ENCODE measurements at regions not wholly inside any gene's neighbourhood (a gene's known extent, or its start where the extent isn't known, plus 50 kb on each side); places are given as distances from the start of the nearest gene placed in this dataset.
"Not testable (repeated sequence)": the region's sequence is repeated elsewhere in the genome, so short reads cannot be mapped to it uniquely, and the experiment has no call there.

DNA sequence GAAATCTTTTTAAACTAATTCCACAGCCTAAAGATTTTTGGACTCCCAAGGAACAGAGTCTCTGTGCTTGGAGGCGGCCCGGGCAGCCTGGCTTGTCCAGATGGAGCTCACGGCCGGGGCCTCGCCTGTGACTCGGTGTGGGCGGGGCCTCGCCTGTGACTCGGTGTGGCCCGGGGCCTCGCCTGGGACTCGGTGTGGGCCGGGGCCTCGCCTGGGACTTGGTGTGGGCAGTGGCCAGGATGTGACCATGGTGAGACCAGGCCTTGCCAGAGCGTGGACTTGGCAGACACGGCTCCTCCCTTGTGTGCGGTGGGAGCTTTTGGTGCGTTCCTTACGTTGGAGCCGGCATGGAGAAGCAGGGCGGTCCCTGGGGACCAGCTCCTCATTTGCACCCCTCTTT is 92.3 kb downstream of the METRNL start:
- TF ChIP-seq, protein P1, sequence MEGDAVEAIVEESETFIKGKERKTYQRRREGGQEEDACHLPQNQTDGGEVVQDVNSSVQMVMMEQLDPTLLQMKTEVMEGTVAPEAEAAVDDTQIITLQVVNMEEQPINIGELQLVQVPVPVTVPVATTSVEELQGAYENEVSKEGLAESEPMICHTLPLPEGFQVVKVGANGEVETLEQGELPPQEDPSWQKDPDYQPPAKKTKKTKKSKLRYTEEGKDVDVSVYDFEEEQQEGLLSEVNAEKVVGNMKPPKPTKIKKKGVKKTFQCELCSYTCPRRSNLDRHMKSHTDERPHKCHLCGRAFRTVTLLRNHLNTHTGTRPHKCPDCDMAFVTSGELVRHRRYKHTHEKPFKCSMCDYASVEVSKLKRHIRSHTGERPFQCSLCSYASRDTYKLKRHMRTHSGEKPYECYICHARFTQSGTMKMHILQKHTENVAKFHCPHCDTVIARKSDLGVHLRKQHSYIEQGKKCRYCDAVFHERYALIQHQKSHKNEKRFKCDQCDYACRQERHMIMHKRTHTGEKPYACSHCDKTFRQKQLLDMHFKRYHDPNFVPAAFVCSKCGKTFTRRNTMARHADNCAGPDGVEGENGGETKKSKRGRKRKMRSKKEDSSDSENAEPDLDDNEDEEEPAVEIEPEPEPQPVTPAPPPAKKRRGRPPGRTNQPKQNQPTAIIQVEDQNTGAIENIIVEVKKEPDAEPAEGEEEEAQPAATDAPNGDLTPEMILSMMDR (conservative IDR thresholded peaks at IDR 0.05; ENCODE audit: low read depth, low read length), result no peak
- H3K4me3 ChIP-seq (ENCODE audit: low read depth, low read length), result no peak overlapping the region
- DNase-seq (ENCODE audit: low read depth), result no peak

DNA sequence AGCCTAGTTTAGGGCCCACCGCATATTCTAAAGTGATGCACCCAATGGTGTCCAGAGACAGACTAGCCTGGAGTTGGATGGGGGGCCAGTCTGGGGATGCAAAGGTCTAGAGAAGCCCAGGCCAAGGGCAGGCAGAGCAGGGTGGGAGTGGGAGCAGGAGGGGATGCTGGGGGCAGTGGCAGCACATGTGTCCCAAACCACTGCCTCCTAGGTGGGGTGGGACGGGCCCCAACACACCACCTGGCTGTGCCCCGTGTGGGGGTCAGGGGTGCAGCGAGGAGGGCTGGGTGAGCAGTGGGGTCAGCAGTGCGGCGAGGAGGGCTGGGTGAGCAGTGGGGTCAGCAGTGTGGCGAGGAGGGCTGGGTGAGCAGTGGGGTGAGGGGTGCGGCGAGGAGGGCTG is 92.7 kb downstream of the METRNL start:
- not testable (repeated sequence) for DNase-seq (ENCODE audit: low read depth); H3K4me3 ChIP-seq (ENCODE audit: low read depth, low read length)

DNA sequence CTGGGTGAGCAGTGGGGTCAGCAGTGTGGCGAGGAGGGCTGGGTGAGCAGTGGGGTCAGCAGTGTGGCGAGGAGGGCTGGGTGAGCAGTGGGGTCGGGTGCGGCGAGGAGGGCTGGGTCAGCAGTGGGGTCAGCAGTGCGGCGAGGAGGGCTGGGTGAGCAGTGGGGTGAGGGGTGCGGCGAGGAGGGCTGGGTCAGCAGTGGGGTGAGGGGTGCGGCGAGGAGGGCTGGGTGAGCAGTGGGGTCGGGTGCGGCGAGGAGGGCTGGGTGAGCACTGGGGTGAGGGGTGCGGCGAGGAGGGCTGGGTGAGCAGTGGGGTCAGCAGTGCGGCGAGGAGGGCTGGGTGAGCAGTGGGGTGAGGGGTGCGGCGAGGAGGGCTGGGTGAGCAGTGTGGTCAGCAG is 93.2 kb downstream of the METRNL start:
- H3K4me3 ChIP-seq (ENCODE audit: low read depth, low read length); DNase-seq (ENCODE audit: low read depth): not testable (repeated sequence)

DNA sequence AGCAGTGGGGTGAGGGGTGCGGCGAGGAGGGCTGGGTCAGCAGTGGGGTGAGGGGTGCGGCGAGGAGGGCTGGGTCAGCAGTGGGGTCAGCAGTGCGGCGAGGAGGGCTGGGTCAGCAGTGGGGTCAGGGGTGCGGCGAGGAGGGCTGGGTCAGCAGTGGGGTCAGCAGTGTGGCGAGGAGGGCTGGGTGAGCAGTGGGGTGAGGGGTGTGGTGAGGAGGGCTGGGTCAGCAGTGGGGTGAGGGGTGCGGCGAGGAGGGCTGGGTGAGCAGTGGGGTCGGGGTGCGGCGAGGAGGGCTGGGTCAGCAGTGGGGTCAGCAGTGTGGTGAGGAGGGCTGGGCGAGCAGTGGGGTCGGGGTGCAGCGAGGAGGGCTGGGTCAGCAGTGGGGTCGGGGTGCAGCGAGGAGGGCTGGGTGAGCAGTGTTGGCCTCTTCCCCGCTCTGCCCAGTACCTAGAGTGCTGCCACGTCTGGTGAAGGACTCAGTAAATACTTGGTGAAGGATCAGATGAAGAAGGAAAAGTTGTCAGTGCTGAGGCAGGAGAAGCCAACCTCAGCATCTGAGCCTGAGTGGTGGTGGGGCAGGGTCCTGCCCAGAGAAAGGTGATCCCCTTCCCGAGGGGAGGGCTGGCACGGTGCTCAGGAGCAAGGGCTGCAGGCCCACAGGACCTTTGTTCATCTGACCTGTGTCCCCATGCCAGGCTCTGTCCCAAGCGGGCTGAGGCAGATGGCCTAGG is 93.9 kb downstream of the METRNL start:
- not testable (repeated sequence) for H3K4me3 ChIP-seq (ENCODE audit: low read depth, low read length); DNase-seq (ENCODE audit: low read depth)

DNA sequence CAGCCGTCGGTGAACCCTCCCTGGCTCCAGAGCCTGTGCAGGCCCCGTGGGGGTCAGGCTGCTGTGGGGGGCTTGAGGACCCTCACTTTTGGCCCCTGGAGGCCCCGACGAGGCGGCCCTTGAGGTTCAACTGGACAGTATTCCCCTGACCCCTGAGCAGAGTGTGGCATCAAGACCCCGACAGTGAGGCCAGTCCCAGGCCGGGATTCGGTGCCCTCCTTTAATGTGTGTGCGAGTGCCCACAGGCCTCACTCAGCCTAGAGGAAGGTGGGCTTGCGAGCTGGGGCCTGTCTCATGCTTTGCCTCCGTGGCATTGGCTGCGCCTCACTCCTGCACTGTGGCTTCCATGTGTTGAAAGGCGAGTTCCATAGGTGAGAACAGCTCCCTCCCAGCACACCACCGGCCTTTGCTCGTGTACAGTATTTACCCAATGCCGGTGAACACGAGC is 94.5 kb downstream of the METRNL start:
- no peak for DNase-seq (ENCODE audit: low read depth)
- TF ChIP-seq, protein P1 (conservative IDR thresholded peaks at IDR 0.05; ENCODE audit: low read depth, low read length), result no peak
- H3K4me3 ChIP-seq (ENCODE audit: low read depth, low read length), result no peak overlapping the region

DNA sequence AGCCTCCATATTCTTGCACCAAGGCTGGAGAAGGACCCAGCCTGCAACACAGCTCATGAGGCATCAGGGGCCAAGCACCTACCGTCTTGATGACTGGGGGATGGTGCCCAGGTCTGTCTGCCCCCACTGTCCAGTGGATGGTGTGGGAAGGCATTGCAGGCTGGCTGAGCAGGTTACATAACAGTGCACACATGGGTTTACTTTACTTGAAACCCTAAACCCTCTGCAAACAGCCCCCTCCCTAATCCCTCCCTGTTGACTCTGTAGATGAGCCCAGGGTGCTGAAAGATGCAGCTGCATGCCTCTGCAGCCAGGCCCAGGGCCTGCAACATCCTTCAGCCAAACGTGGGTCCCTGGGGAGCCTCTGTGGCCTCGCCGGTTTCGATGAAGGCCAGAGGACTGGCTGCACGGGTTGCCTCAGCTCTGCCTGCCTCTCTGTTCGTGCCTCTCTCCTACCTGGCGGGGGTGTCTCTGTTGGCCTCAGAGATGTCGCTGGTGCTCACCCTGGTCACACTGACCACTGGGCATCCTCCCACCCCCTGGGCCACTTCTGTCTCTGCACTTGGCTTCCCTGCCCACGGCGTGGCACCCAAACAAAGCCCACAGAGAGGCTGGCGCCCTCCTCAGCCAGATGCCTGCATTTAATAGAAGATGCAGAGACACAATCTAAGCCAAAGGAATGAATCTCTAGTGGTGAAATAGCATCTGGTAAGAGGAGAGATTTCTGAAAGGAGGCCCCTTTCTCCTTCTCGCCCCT is 95.1 kb downstream of the METRNL start:
- DNase-seq (ENCODE audit: low read depth), result no peak
- no peak overlapping the region for H3K4me3 ChIP-seq (ENCODE audit: low read depth, low read length)
- TF ChIP-seq, protein P1 (conservative IDR thresholded peaks at IDR 0.05; ENCODE audit: low read depth, low read length), result no peak

DNA sequence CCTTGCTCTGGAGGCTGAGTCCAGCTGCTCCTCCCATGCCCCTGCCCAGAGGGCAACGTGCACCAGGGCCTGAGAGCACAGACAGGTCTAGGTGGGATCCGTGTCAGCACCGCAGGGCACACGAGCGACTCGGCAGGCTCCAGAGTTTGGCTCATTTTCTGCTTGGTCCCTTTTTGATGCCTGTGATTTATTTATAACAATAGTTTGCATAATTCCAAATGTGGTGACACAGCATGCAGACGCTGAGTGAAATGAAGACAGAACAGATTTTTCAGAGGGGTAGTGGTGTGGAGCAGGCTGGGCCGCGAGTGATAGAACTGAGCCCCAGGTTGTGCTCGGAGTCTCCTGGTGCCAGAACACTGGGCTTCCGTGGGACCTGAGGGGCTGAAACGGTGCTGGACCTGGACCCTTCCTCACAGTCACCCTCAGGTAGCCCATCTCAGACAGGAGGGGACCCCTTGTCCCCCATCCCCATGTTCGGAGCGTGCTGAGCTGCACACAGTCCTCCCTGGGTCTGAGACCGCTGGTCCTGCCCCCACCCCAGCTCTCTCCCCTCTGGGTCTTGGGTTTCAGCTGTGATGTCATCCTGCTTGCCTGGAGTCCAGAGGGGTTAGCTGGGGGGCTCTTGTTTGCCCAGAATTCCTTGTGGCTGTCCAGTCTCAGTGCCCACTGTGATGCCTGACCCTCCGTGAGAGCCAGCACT is 95.9 kb downstream of the METRNL start:
- H3K4me3 ChIP-seq (ENCODE audit: low read depth, low read length), result no peak overlapping the region
- TF ChIP-seq, protein P1 (conservative IDR thresholded peaks at IDR 0.05; ENCODE audit: low read depth, low read length), result no peak
- no peak for DNase-seq (ENCODE audit: low read depth)

DNA sequence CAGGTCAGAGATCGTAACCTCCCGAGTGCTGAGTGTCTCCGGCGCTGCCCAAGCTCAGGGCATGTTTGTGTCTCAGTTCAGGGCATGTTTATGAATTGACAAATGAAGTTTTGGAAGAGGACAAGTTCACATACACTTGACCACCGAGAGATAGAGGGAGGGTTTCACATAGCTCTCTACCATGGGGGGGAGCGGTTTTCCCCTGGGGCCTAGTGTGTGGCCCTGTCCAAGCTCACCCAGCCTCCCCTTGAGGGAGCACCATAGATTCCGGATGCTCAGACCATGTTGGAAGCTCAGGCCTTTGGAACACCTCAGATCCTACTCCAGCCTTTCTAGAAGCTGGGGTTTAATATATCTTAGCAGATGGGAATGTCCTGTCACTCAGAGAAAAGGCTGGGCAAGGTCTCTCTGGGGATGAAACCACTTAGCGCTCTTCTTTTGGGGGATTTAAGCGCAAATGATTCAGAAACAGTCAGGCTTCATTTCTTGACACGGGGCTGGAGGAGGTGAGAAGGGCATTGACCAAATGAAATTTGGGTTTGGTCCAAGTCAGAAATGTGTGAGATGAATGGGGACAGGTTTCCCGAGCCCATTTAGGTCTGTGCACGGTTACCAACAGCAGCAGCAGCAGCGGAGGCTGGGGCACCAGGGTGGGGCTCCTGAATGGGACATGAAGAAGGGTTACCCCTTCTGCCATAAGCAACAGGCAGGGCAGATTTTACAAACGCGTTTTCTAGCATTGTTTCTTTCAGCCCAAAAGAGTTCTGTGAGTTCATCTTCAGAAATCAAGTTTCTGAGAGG is 96.6 kb downstream of the METRNL start:
- TF ChIP-seq, protein P1 (conservative IDR thresholded peaks at IDR 0.05; ENCODE audit: low read depth, low read length), result no peak
- no peak for DNase-seq (ENCODE audit: low read depth)

More for the DNA sequence above, 96.6 kb downstream of the METRNL start:
- H3K4me3 ChIP-seq (ENCODE audit: low read depth, low read length), result no peak overlapping the region

All from epithelial cell of proximal tubule (primary cell).